GM12878 (cell line): ENCODE measurements at regions not wholly inside any gene's neighbourhood (a gene's known extent, or its start where the extent isn't known, plus 50 kb on each side); places are given as distances from the start of the nearest gene placed in this dataset.

Experiments used
- ATAC-seq: fragments of 200-7000 bp; cut with Tn5 transposase; 3 replicates; pipeline ENCODE4 v1.9.1; 2020; ENCODE audit warnings: mild to moderate bottlenecking, moderate library complexity
- BruUV-seq: library from RNA; stranded (reverse); fragments of 400-500 nt; replicated peaks from 2 replicates; lab custom pipeline; 2021; lab: Mats Ljungman, UMichigan
- CTCF ChIA-PET: fragments of 300-600 bp; sonication (Branson Sonifier 250); formaldehyde crosslinking; extraction: SDS; loops from one replicate; lab custom pipeline; 2021; ENCODE audit warnings: inconsistent platforms; lab: Yijun Ruan, JAX
- POLR2A ChIA-PET: fragments of 350-600 bp; formaldehyde crosslinking; extraction: SDS; loops from one replicate; lab custom pipeline; 2021; ENCODE audit warnings: inconsistent platforms; lab: Charles Lee
- RAD21 ChIA-PET: fragments of 300-600 bp; sonication (Branson Sonifier 250); formaldehyde crosslinking; loops from one replicate; lab custom pipeline; 2023; ENCODE audit warnings: antibody characterized with exemption; ENCODE audit not compliant: unreplicated experiment; lab: Charles Lee
- SMC1A ChIA-PET: fragments of 300-600 bp; sonication (Branson Sonifier 250); formaldehyde crosslinking; loops from one replicate; lab custom pipeline; 2023; ENCODE audit not compliant: unreplicated experiment, uncharacterized antibody; lab: Charles Lee
- DNase-seq: peaks from one replicate; pipeline ENCODE4 v3.0.0-alpha.2; 2011; ENCODE audit warnings: low read depth, low spot score
- FAIRE-seq: peaks from 3 replicates; lab custom pipeline; 2011; peaks lifted over from hg19 to GRCh38; lab: Jason Lieb, UNC
- H2AFZ ChIP-seq: 2 replicates; pipeline ENCODE4 v1.6.0; 2011; ENCODE audit warnings: low read depth, low read length, control low read depth; ENCODE audit not compliant: control insufficient read depth
- H3K27ac ChIP-seq: 2 replicates; pipeline ENCODE4 v1.5.1; 2011; ENCODE audit warnings: control low read depth; ENCODE audit not compliant: control insufficient read depth, insufficient read depth
- H3K27me3 ChIP-seq, 2 experiments: replicated peaks in 1 of 2; 2 replicates each; pipeline versions ENCODE4 v1.6.0 to v1.6.1; 2011; ENCODE audit warnings: low read length in 1 of 2; ENCODE audit not compliant: control insufficient read depth in 2 of 2, insufficient read depth in 2 of 2
- H3K36me3 ChIP-seq, 2 experiments: 2 replicates each; pipeline ENCODE4 v1.5.1; 2011; ENCODE audit warnings: low read length in 1 of 2; ENCODE audit not compliant: control insufficient read depth in 2 of 2, insufficient read depth in 2 of 2
- H3K4me1 ChIP-seq: 2 replicates; pipeline ENCODE4 v1.6.1; 2011; ENCODE audit warnings: mild to moderate bottlenecking, low read length, moderate library complexity, mixed read lengths; ENCODE audit not compliant: control insufficient read depth, insufficient read depth
- H3K4me2 ChIP-seq: 2 replicates; pipeline ENCODE4 v1.6.0; 2011; ENCODE audit warnings: control low read depth; ENCODE audit not compliant: control insufficient read depth, insufficient read depth
- H3K4me3 ChIP-seq: fragments of 200-600 bp; sonication (generic); 2 replicates; pipeline ENCODE4 v1.5.1; 2016
- H3K79me2 ChIP-seq: 2 replicates; pipeline ENCODE4 v1.6.0; 2011; ENCODE audit warnings: low read length; ENCODE audit not compliant: control insufficient read depth, insufficient read depth
- H3K9ac ChIP-seq: 2 replicates; pipeline ENCODE4 v1.8.0; 2011; ENCODE audit warnings: low read length, control low read depth, mixed read lengths; ENCODE audit not compliant: control insufficient read depth, insufficient read depth
- H3K9me3 ChIP-seq: replicated peaks from 3 replicates; pipeline ENCODE4 v1.5.1; 2011; ENCODE audit warnings: mild to moderate bottlenecking, low read length; ENCODE audit not compliant: control insufficient read depth, insufficient read depth
- H4K20me1 ChIP-seq: 2 replicates; pipeline ENCODE4 v1.6.0; 2011; ENCODE audit not compliant: control insufficient read depth, insufficient read depth
- ASH2L ChIP-seq: fragments of 300-600, 200-600 bp; sonication (generic); IDR thresholded peaks from 2 replicates; pipeline ENCODE4 v1.6.1; 2017; ENCODE audit warnings: low read depth, mild to moderate bottlenecking, borderline replicate concordance
- BACH1 ChIP-seq: fragments of 450-650 bp; IDR thresholded peaks from 2 replicates; pipeline ENCODE4 v1.6.1; 2017; ENCODE audit warnings: mild to moderate bottlenecking, borderline replicate concordance
- BCL11A ChIP-seq: IDR thresholded peaks from 2 replicates; pipeline ENCODE4 v1.6.1; 2011; ENCODE audit warnings: low read depth, low read length
- CHD2 ChIP-seq: IDR thresholded peaks from 2 replicates; pipeline ENCODE4 v1.6.1; 2011; ENCODE audit warnings: low read depth, low read length, improper control_type of control experiment, borderline replicate concordance
- EGR1 ChIP-seq, 2 experiments: IDR thresholded peaks; 1 replicate in 1 of 2; 2 replicates in 1 of 2; pipeline ENCODE4 v1.6.1; 2011 to 2012; ENCODE audit warnings: low read depth in 2 of 2, low read length in 2 of 2, borderline replicate concordance in 1 of 2, mild to moderate bottlenecking in 1 of 2, moderate library complexity in 1 of 2
- FOXM1 ChIP-seq: IDR thresholded peaks from 2 replicates; pipeline ENCODE4 v1.6.1; 2012; ENCODE audit warnings: low read depth, mild to moderate bottlenecking, inconsistent platforms, low read length, moderate library complexity
- HDAC2 ChIP-seq: fragments of 200-600 bp; sonication (generic); IDR thresholded peaks from 2 replicates; pipeline ENCODE4 v1.6.1; 2017
- LARP7 ChIP-seq: fragments of 450-650 bp; IDR thresholded peaks from 2 replicates; pipeline ENCODE4 v1.6.1; 2017; ENCODE audit warnings: mild to moderate bottlenecking
- MEF2B ChIP-seq: fragments of 450-650 bp; IDR thresholded peaks from 2 replicates; pipeline ENCODE4 v1.6.1; 2018; ENCODE audit warnings: mild to moderate bottlenecking, moderate library complexity; ENCODE audit not compliant: partially characterized antibody, poor library complexity, severe bottlenecking
- MYC ChIP-seq: IDR thresholded peaks from 2 replicates; pipeline ENCODE4 v1.6.1; 2011; ENCODE audit warnings: mild to moderate bottlenecking, low read length, moderate library complexity, inconsistent platforms; ENCODE audit not compliant: insufficient read depth, insufficient replicate concordance, insufficient read length, severe bottlenecking
- RAD51 ChIP-seq: fragments of 450-650 bp; IDR thresholded peaks from 2 replicates; pipeline ENCODE4 v1.6.1; 2016; ENCODE audit warnings: moderate library complexity, mild to moderate bottlenecking, inconsistent platforms
- RUNX3 ChIP-seq: IDR thresholded peaks from 2 replicates; pipeline ENCODE4 v1.6.1; 2012; ENCODE audit warnings: low read length, inconsistent platforms
- SMARCA5 ChIP-seq: fragments of 450-650 bp; IDR thresholded peaks from 2 replicates; pipeline ENCODE4 v1.6.1; 2017; ENCODE audit warnings: mild to moderate bottlenecking
- SP1 ChIP-seq: IDR thresholded peaks from one replicate; pipeline ENCODE4 v1.6.1; 2011; ENCODE audit warnings: low read depth, low read length
- ZNF217 ChIP-seq: fragments of 450-650 bp; IDR thresholded peaks from 2 replicates; pipeline ENCODE4 v1.6.1; 2017; ENCODE audit warnings: antibody characterized with exemption, mild to moderate bottlenecking
- ZNF622 ChIP-seq: fragments of 450-650 bp; IDR thresholded peaks from 2 replicates; pipeline ENCODE4 v1.6.1; 2017; ENCODE audit warnings: mild to moderate bottlenecking, inconsistent platforms
- WGBS: methylation state at CpG from one replicate; pipeline ENCODE4 v1.1.6; 2016; ENCODE audit warnings: low lambda C conversion rate; ENCODE audit not compliant: insufficient replicate concordance, insufficient coverage; ENCODE audit errors: missing lambda C conversion rate; 5-methylcytosine and 5-hydroxymethylcytosine counted together
- in situ Hi-C: fragments of 300-500 bp; cut with MboI; formaldehyde crosslinking; loops from 9 replicates; pipeline ENCODE4 v1.14.3; 2018; ENCODE audit warnings: mixed read lengths
- intact Hi-C: fragments of 100-400 bp; cut with micrococcal nuclease; formaldehyde crosslinking; loops from one replicate; pipeline ENCODE4 v1.14.2; 2022; ENCODE audit not compliant: unreplicated experiment
- TF ChIP-seq, protein P1 (sequence below): fragments of 450-650 bp; IDR thresholded peaks from 2 replicates; pipeline ENCODE4 v1.6.1; 2017; ENCODE audit warnings: mild to moderate bottlenecking, moderate library complexity
- TF ChIP-seq, protein P2 (sequence below): IDR thresholded peaks from 2 replicates; pipeline ENCODE4 v1.6.1; 2011; ENCODE audit warnings: low read depth, mild to moderate bottlenecking, low read length, moderate library complexity, borderline replicate concordance; ENCODE audit errors: extremely low read depth
- TF ChIP-seq, protein P3 (sequence below): fragments of 450-650 bp; IDR thresholded peaks from 2 replicates; pipeline ENCODE4 v1.6.1; 2018; ENCODE audit warnings: mild to moderate bottlenecking, low read depth, moderate library complexity; ENCODE audit not compliant: partially characterized antibody

DNA sequence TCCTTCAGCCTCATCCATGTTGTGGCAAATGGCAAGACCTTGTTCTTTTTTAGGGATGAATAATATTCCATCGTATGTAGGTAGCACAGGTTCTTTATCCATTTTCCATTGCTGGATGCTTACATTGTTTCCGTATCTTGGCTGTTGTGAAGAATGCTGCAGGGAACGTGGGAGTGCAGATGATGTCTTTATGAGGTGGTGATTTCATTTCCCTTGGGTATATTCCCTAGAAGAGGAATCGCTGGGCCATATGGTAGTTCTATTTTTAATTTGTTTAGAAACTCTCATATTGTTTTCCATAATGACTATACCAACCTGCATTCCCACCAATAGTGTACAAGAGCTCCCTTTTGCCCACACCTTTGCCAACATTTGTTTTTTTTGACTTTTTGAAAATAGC lies 186.3 kb upstream of the TMTC4 start (continued):
- TF ChIP-seq, protein P1, sequence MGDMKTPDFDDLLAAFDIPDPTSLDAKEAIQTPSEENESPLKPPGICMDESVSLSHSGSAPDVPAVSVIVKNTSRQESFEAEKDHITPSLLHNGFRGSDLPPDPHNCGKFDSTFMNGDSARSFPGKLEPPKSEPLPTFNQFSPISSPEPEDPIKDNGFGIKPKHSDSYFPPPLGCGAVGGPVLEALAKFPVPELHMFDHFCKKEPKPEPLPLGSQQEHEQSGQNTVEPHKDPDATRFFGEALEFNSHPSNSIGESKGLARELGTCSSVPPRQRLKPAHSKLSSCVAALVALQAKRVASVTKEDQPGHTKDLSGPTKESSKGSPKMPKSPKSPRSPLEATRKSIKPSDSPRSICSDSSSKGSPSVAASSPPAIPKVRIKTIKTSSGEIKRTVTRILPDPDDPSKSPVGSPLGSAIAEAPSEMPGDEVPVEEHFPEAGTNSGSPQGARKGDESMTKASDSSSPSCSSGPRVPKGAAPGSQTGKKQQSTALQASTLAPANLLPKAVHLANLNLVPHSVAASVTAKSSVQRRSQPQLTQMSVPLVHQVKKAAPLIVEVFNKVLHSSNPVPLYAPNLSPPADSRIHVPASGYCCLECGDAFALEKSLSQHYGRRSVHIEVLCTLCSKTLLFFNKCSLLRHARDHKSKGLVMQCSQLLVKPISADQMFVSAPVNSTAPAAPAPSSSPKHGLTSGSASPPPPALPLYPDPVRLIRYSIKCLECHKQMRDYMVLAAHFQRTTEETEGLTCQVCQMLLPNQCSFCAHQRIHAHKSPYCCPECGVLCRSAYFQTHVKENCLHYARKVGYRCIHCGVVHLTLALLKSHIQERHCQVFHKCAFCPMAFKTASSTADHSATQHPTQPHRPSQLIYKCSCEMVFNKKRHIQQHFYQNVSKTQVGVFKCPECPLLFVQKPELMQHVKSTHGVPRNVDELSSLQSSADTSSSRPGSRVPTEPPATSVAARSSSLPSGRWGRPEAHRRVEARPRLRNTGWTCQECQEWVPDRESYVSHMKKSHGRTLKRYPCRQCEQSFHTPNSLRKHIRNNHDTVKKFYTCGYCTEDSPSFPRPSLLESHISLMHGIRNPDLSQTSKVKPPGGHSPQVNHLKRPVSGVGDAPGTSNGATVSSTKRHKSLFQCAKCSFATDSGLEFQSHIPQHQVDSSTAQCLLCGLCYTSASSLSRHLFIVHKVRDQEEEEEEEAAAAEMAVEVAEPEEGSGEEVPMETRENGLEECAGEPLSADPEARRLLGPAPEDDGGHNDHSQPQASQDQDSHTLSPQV = no peak
- no peak for TF ChIP-seq CHD2
- TF ChIP-seq FOXM1 = no peak
- no peak for TF ChIP-seq BCL11A
- TF ChIP-seq, protein P2, sequence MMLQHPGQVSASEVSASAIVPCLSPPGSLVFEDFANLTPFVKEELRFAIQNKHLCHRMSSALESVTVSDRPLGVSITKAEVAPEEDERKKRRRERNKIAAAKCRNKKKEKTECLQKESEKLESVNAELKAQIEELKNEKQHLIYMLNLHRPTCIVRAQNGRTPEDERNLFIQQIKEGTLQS = no peak

DNA sequence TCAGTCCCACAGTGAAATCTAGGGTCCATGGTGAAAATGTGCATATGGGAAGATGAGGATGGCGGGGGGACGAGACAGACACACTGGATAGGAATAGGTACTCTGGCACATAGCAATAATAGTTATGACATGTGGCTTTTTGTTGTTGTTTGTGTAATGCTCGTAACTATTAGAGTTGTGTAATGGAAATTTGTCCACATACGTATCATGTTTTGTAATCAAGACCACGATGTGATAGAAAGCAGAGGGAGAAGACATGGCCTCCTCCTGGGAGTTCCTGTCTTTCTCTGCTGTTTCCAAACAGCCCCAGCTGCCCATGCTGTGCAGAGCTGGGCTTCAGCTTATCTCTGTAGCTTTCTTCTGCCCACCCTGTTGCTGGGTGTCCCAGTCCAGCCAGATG lies 185.3 kb upstream of the TMTC4 start:
- H3K4me3 ChIP-seq = no peak overlapping the region
- no peak overlapping the region for H3K4me2 ChIP-seq
- H3K27ac ChIP-seq = no peak overlapping the region
- POLR2A ChIA-PET = no interaction called here
- no peaks in the 10 kb centered on the region for H3K36me3 ChIP-seq
- no TSS peak for BruUV-seq
- no peaks in the 10 kb centered on the region for H3K9me3 ChIP-seq
- H3K4me1 ChIP-seq = no peaks in the 10 kb centered on the region
- ATAC-seq = no peak
- SMC1A ChIA-PET = no interaction called here
- FAIRE-seq = no peak
- 59% methylated on average over 5 of the region's 5 CpGs for whole genome bisulfite sequencing
- no peaks in the 10 kb centered on the region for H3K27me3 ChIP-seq
- RAD21 ChIA-PET = interaction anchor here (0.7 kb wide), 1 partner anchor 44 kb away, joined by 3 read pairs; no protein-coding TSS in a partner anchor
- no peak overlapping the region for H2AFZ ChIP-seq
- DNase-seq = no peak
- H4K20me1 ChIP-seq = no peaks in the 10 kb centered on the region
- no peak overlapping the region for H3K9ac ChIP-seq
- in situ Hi-C loops (no loop called here), intact Hi-C loops (no loop called here)
- CTCF ChIA-PET = no interaction called here
- no peak for TF ChIP-seq BACH1
- no peak for TF ChIP-seq HDAC2
- TF ChIP-seq RUNX3 = no peak
- TF ChIP-seq EGR1 (IDR thresholded peaks at IDR 0.05; ENCODE audit: borderline replicate concordance in 1 of 2, low read depth in 2 of 2, low read length in 2 of 2) = no peak
- no peak for TF ChIP-seq LARP7
- TF ChIP-seq, protein P3, sequence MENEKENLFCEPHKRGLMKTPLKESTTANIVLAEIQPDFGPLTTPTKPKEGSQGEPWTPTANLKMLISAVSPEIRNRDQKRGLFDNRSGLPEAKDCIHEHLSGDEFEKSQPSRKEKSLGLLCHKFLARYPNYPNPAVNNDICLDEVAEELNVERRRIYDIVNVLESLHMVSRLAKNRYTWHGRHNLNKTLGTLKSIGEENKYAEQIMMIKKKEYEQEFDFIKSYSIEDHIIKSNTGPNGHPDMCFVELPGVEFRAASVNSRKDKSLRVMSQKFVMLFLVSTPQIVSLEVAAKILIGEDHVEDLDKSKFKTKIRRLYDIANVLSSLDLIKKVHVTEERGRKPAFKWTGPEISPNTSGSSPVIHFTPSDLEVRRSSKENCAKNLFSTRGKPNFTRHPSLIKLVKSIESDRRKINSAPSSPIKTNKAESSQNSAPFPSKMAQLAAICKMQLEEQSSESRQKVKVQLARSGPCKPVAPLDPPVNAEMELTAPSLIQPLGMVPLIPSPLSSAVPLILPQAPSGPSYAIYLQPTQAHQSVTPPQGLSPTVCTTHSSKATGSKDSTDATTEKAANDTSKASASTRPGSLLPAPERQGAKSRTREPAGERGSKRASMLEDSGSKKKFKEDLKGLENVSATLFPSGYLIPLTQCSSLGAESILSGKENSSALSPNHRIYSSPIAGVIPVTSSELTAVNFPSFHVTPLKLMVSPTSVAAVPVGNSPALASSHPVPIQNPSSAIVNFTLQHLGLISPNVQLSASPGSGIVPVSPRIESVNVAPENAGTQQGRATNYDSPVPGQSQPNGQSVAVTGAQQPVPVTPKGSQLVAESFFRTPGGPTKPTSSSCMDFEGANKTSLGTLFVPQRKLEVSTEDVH = no peak
- no peak for TF ChIP-seq ZNF622
- no peak for TF ChIP-seq MYC
- no peak for TF ChIP-seq SP1
- TF ChIP-seq RAD51 = no peak
- TF ChIP-seq MEF2B = no peak
- TF ChIP-seq SMARCA5 = no peak
- TF ChIP-seq ZNF217 = no peak
- no peak for TF ChIP-seq ASH2L
- H3K79me2 ChIP-seq = no peaks in the 10 kb centered on the region
